T-cell (primary cell): ENCODE measurements at regions not wholly inside any gene's neighbourhood (a gene's known extent, or its start where the extent isn't known, plus 50 kb on each side); places are given as distances from the start of the nearest gene placed in this dataset.

Experiments used
- ATAC-seq, 4 experiments: fragments of 200-7000 bp in 3 of 4; fragments of 150-1000 bp in 1 of 4; cut with Tn5 transposase; replicated peaks in 1 of 4; 1 replicate in 3 of 4; 2 replicates in 1 of 4; pipeline ENCODE4 v1.10.0; 2021; ENCODE audit warnings: moderate library complexity in 3 of 4, mild to moderate bottlenecking in 2 of 4, moderate number of reproducible peaks in 1 of 4
- CTCF ChIA-PET, 2 donors: fragments of 300-600 bp; sonication (Branson Sonifier 250); formaldehyde crosslinking; loops; one replicate each; lab custom pipeline; 2022; ENCODE audit warnings: antibody characterized with exemption in 2 of 2; lab: Charles Lee
- POLR2A ChIA-PET, 2 donors: fragments of 300-600 bp; sonication (Branson Sonifier 250); formaldehyde crosslinking; loops; one replicate each; lab custom pipeline; 2022; ENCODE audit warnings: antibody characterized with exemption in 2 of 2; lab: Charles Lee
- DNase-seq, 35 experiments: peaks; one replicate each; pipeline versions ENCODE4 v3.0.0 to v3.0.0-alpha.2; 2013 to 2023
- H3K27ac ChIP-seq: one replicate; pipeline ENCODE4 v1.5.1; 2013; ENCODE audit warnings: low read length
- H3K27me3 ChIP-seq, 2 experiments: replicated peaks in 1 of 2; 1 replicate in 1 of 2; 2 replicates in 1 of 2; pipeline versions ENCODE4 v1.6.1 to v1.7.0; 2013; ENCODE audit warnings: low read length in 1 of 2, mixed read lengths in 1 of 2; ENCODE audit not compliant: control insufficient read depth in 2 of 2, insufficient read depth in 2 of 2; ENCODE audit errors: extremely low read depth in 1 of 2
- H3K36me3 ChIP-seq, 2 donors: 1 replicate in 1 of 2; 2 replicates in 1 of 2; pipeline versions ENCODE4 v1.6.1 to v1.7.0; 2013; ENCODE audit warnings: low read length in 1 of 2; ENCODE audit not compliant: control insufficient read depth in 2 of 2, insufficient read depth in 1 of 2; ENCODE audit errors: extremely low read depth in 1 of 2
- H3K4me1 ChIP-seq, 2 experiments: 1 replicate in 1 of 2; 2 replicates in 1 of 2; pipeline versions ENCODE4 v1.6.1 to v1.7.0; 2013; ENCODE audit warnings: low read length in 2 of 2, mixed read lengths in 1 of 2; ENCODE audit not compliant: insufficient read depth in 2 of 2, control insufficient read depth in 1 of 2; ENCODE audit errors: extremely low read depth in 1 of 2
- H3K4me3 ChIP-seq, 2 donors: 1 replicate in 1 of 2; 2 replicates in 1 of 2; pipeline versions ENCODE4 v1.5.1 to v1.7.0; 2013; ENCODE audit warnings: mild to moderate bottlenecking in 2 of 2, low read length in 1 of 2, moderate library complexity in 1 of 2; ENCODE audit not compliant: control insufficient read depth in 1 of 2; ENCODE audit errors: extremely low read depth in 1 of 2
- H3K9me3 ChIP-seq: 2 replicates; pipeline ENCODE4 v1.7.0; 2013
- H3K27ac Mint-ChIP-seq, 2 donors: one replicate each; pipeline ENCODE4 v1.8.0; 2020 to 2021; ENCODE audit warnings: mild to moderate bottlenecking in 2 of 2, mixed read lengths in 2 of 2
- H3K27me3 Mint-ChIP-seq, 2 donors: one replicate each; pipeline ENCODE4 v1.8.0; 2021 to 2022; ENCODE audit warnings: mixed read lengths in 2 of 2
- H3K36me3 Mint-ChIP-seq: one replicate; pipeline ENCODE4 v1.8.0; 2021; ENCODE audit warnings: mixed read lengths
- H3K4me1 Mint-ChIP-seq, 3 donors: one replicate each; pipeline ENCODE4 v1.8.0; 2020 to 2022; ENCODE audit warnings: mixed read lengths in 3 of 3, mild to moderate bottlenecking in 1 of 3
- H3K4me3 Mint-ChIP-seq, 3 donors: one replicate each; pipeline ENCODE4 v1.8.0; 2020 to 2022; ENCODE audit warnings: mild to moderate bottlenecking in 3 of 3, mixed read lengths in 3 of 3, moderate library complexity in 3 of 3
- H3K9me3 Mint-ChIP-seq, 3 donors: one replicate each; pipeline ENCODE4 v1.8.0; 2020 to 2022; ENCODE audit warnings: mixed read lengths in 3 of 3
- WGBS: methylation state at CpG from one replicate; pipeline ENCODE4 v1.1.5; 2013; ENCODE audit warnings: missing lambda C conversion rate; ENCODE audit not compliant: insufficient coverage; 5-methylcytosine and 5-hydroxymethylcytosine counted together

- H3K9me3 ChIP-seq, result no peaks in the 10 kb centered on the region
- H3K36me3 Mint-ChIP-seq, result no peaks in the 10 kb centered on the region
- H3K27me3 Mint-ChIP-seq, result no peaks in the 10 kb centered on the region
- ChIA-PET CTCF (interaction anchor here in 1 of 2 donors (0.5 kb wide), 1 partner anchor 236 kb away, joined by 3 read pairs; no protein-coding TSS in a partner anchor), POLR2A (no interaction called here)
- no peak for ATAC-seq
- no peak overlapping the region for H3K4me3 ChIP-seq
- H3K4me3 Mint-ChIP-seq, result no peak overlapping the region
- H3K9me3 Mint-ChIP-seq, result peaks cover 0 to 3% (median 0%) of the 10 kb centered on the region in 3 donors
- 80% methylated on average over 1 of the region's 3 CpGs for WGBS
- H3K4me1 Mint-ChIP-seq, result no peaks in the 10 kb centered on the region
- no peak for DNase-seq
- H3K27ac ChIP-seq, result no peak overlapping the region
- no peaks in the 10 kb centered on the region for H3K27me3 ChIP-seq
- no peaks in the 10 kb centered on the region for H3K4me1 ChIP-seq
- H3K36me3 ChIP-seq, result no peaks in the 10 kb centered on the region
- H3K27ac Mint-ChIP-seq, result no peak overlapping the region
Measured at GRCh38 chr3:144552346-144553057, 580.9 kb downstream of the DIPK2A start.

DNA sequence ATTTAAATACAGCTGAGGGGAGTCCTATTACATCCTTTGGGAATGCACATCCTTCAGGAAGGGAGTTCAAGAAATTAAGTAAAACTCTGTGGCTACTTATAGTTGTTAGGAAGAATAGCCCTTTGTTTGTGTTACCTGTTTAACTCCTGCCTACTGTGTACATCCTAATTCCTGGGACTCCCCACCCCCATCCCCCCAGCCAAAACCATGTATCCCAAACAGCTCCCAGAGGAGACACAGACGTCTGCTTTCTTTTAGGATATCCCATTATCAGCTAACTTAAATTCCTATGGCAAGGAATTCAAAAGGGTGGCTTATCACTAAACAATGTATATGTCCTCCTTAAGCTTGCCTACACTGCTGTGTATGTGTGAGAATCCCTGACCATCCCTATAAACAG is 581.7 kb downstream of the DIPK2A start:
- CTCF ChIA-PET, result no interaction called here
- Mint-ChIP-seq H3K27me3 (no peaks in the 10 kb centered on the region), H3K4me3 (no peak overlapping the region), H3K4me1 (no peaks in the 10 kb centered on the region), H3K27ac (no peak overlapping the region), H3K9me3 (peaks cover 0 to 3% (median 0%) of the 10 kb centered on the region in 3 donors), H3K36me3 (no peaks in the 10 kb centered on the region)
- H3K27me3 ChIP-seq, result no peaks in the 10 kb centered on the region
- H3K36me3 ChIP-seq, result no peaks in the 10 kb centered on the region
- no CpG with 5 or more reads among the region's 1 CpG for WGBS
- no peaks in the 10 kb centered on the region for H3K4me1 ChIP-seq
- no peaks in the 10 kb centered on the region for H3K9me3 ChIP-seq
- ATAC-seq (no peak), DNase-seq (no peak)
- POLR2A ChIA-PET, result no interaction called here
- H3K4me3 ChIP-seq, result no peak overlapping the region
- H3K27ac ChIP-seq, result no peak overlapping the region

GRCh38 chr3:144554889-144555288 is 583.3 kb downstream of the DIPK2A start:
- Histone ChIP-seq H3K4me3 (no peak overlapping the region), H3K27ac (no peak overlapping the region), H3K9me3 (no peaks in the 10 kb centered on the region), H3K4me1 (no peaks in the 10 kb centered on the region), H3K36me3 (no peaks in the 10 kb centered on the region), H3K27me3 (no peaks in the 10 kb centered on the region)
- H3K27me3 Mint-ChIP-seq, result no peaks in the 10 kb centered on the region
- ChIA-PET POLR2A (no interaction called here), CTCF (no interaction called here)
- H3K4me3 Mint-ChIP-seq, result no peak overlapping the region
- H3K9me3 Mint-ChIP-seq, result peaks cover 0 to 3% (median 0%) of the 10 kb centered on the region in 3 donors
- no peaks in the 10 kb centered on the region for H3K36me3 Mint-ChIP-seq
- H3K4me1 Mint-ChIP-seq, result no peaks in the 10 kb centered on the region
- DNase-seq (no peak), ATAC-seq (no peak)
- WGBS, result no CpG with 5 or more reads among the region's 5 CpGs
- no peak overlapping the region for H3K27ac Mint-ChIP-seq

DNA sequence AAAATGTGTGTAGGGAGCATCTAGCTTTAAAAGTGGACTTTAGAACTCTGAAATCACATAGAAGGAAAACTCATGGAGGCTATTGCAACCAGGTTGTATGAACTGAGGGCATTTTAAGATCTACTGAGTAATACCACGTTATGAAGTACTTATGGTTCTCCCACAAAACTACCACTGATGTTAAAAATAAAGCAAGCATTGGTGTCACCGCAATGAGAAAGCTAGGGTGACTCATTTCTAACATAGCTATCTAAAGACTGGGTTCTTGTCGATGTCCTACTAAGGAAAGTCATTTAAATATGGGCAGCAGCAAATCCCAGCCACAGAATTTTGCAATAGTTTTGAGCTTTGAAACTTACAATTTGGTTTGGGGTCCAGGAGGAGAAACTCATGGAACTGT is 584.8 kb downstream of the DIPK2A start:
- Mint-ChIP-seq H3K4me1 (no peaks in the 10 kb centered on the region), H3K27ac (no peak overlapping the region), H3K36me3 (no peaks in the 10 kb centered on the region), H3K4me3 (no peak overlapping the region), H3K9me3 (peaks cover 0 to 3% (median 0%) of the 10 kb centered on the region in 3 donors), H3K27me3 (no peaks in the 10 kb centered on the region)
- Histone ChIP-seq H3K27me3 (no peaks in the 10 kb centered on the region), H3K9me3 (no peaks in the 10 kb centered on the region), H3K27ac (no peak overlapping the region), H3K36me3 (no peaks in the 10 kb centered on the region), H3K4me1 (no peaks in the 10 kb centered on the region), H3K4me3 (no peak overlapping the region)
- ChIA-PET CTCF (interaction anchor here in 1 of 2 donors (0.9 kb wide), 1 partner anchor 15 kb away, joined by 3 read pairs; no protein-coding TSS in a partner anchor), POLR2A (no interaction called here)
- ATAC-seq (no peak), DNase-seq (no peak)
- WGBS, result 57% methylated on average over 1 of the region's 3 CpGs

GRCh38 chr3:144557515-144557914 is 585.9 kb downstream of the DIPK2A start:
- Mint-ChIP-seq H3K36me3 (no peaks in the 10 kb centered on the region), H3K9me3 (peaks cover 0 to 3% (median 0%) of the 10 kb centered on the region in 3 donors), H3K4me3 (no peak overlapping the region), H3K27me3 (no peaks in the 10 kb centered on the region), H3K27ac (no peak overlapping the region), H3K4me1 (no peaks in the 10 kb centered on the region)
- no peaks in the 10 kb centered on the region for H3K9me3 ChIP-seq
- H3K4me3 ChIP-seq, result no peak overlapping the region
- ChIA-PET POLR2A (no interaction called here), CTCF (no interaction called here)
- H3K4me1 ChIP-seq, result no peaks in the 10 kb centered on the region
- no peaks in the 10 kb centered on the region for H3K27me3 ChIP-seq
- ATAC-seq (no peak), DNase-seq (no peak)
- H3K27ac ChIP-seq, result no peak overlapping the region
- WGBS, result 71% methylated on average over 1 of the region's 2 CpGs
- no peaks in the 10 kb centered on the region for H3K36me3 ChIP-seq

DNA sequence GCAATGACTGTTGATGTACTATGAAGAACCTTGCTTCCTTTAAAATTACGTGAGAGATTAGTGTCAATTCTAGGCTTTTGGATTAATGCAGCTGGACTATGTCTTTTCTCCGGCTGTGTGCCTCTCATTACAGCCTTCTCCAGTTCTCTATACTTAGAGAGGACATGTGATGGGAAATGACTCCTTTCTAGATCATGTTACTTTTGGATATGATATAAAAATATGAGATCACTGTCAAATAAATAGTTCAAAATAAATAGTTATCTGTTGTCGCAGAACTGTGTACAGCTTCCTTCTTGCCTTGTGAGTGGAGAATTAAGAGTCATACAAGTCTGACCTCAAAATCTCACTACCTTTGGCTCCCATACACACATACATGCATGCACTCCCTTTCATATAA is 592.4 kb downstream of the DIPK2A start:
- Mint-ChIP-seq H3K4me3 (no peak overlapping the region), H3K27ac (no peak overlapping the region), H3K4me1 (no peaks in the 10 kb centered on the region), H3K27me3 (no peaks in the 10 kb centered on the region), H3K36me3 (no peaks in the 10 kb centered on the region), H3K9me3 (peaks cover 0 to 10% (median 2%) of the 10 kb centered on the region in 3 donors)
- no CpG with 5 or more reads among the region's 3 CpGs for WGBS
- ATAC-seq, result no peak
- Histone ChIP-seq H3K27me3 (no peaks in the 10 kb centered on the region), H3K27ac (no peak overlapping the region), H3K9me3 (no peaks in the 10 kb centered on the region), H3K36me3 (no peaks in the 10 kb centered on the region), H3K4me3 (no peak overlapping the region), H3K4me1 (no peaks in the 10 kb centered on the region)
- POLR2A ChIA-PET, result interaction anchor here in 1 of 2 donors (0.6 kb wide), 1 partner anchor 452 kb away, joined by 4 read pairs; no protein-coding TSS in a partner anchor
- no peak for DNase-seq
- CTCF ChIA-PET, result no interaction called here
